DND-41 (cell line): ENCODE measurements at regions not wholly inside any gene's neighbourhood (a gene's known extent, or its start where the extent isn't known, plus 50 kb on each side); places are given as distances from the start of the nearest gene placed in this dataset.

Source experiments
- ATAC-seq: fragments of 200-7000 bp; cut with Tn5 transposase; 3 replicates; pipeline ENCODE4 v1.9.1; 2021; ENCODE audit warnings: low read depth; ENCODE audit not compliant: insufficient read depth
- DNase-seq: peaks from one replicate; pipeline ENCODE4 v3.0.0-alpha.2; 2020
- H2AFZ ChIP-seq: 2 replicates; pipeline ENCODE4 v1.6.0; 2012; ENCODE audit warnings: low read depth, low read length
- H3K27ac ChIP-seq: 2 replicates; pipeline ENCODE4 v1.5.1; 2012; ENCODE audit warnings: low read length, inconsistent platforms
- H3K27me3 ChIP-seq: fragments of 200-600 bp; sonication (generic); 2 replicates; pipeline ENCODE4 v1.6.0; 2012; ENCODE audit warnings: low read length, mild to moderate bottlenecking, inconsistent platforms; ENCODE audit not compliant: insufficient read depth, poor library complexity
- H3K36me3 ChIP-seq: 2 replicates; pipeline ENCODE4 v1.5.1; 2012; ENCODE audit warnings: low read length, inconsistent platforms; ENCODE audit not compliant: insufficient read depth
- H3K4me1 ChIP-seq: 2 replicates; pipeline ENCODE4 v1.5.1; 2012; ENCODE audit warnings: mild to moderate bottlenecking, low read length; ENCODE audit not compliant: insufficient read depth
- H3K4me2 ChIP-seq: 2 replicates; pipeline ENCODE4 v1.6.0; 2012; ENCODE audit warnings: mild to moderate bottlenecking, moderate library complexity, low read length, inconsistent platforms; ENCODE audit not compliant: insufficient read depth
- H3K4me3 ChIP-seq, 2 experiments: fragments of 200-600 bp in 1 of 2; shearing (Covaris generic) in 1 of 2; 2 replicates each; pipeline ENCODE4 v1.5.1; 2012 to 2016; ENCODE audit warnings: inconsistent platforms in 2 of 2, low read length in 2 of 2, mild to moderate bottlenecking in 2 of 2, low read depth in 1 of 2, moderate library complexity in 1 of 2
- H3K79me2 ChIP-seq: 2 replicates; pipeline ENCODE4 v1.6.0; 2012; ENCODE audit warnings: low read length, inconsistent platforms; ENCODE audit not compliant: insufficient read depth
- H3K9ac ChIP-seq: 2 replicates; pipeline ENCODE4 v1.6.0; 2012; ENCODE audit warnings: low read depth, mild to moderate bottlenecking, inconsistent platforms, low read length, moderate library complexity
- H3K9me3 ChIP-seq: 2 replicates; pipeline ENCODE4 v1.5.1; 2012; ENCODE audit warnings: low read length, moderate library complexity, mild to moderate bottlenecking, inconsistent platforms; ENCODE audit not compliant: insufficient read depth, severe bottlenecking
- H4K20me1 ChIP-seq: 2 replicates; pipeline ENCODE4 v1.6.0; 2012; ENCODE audit warnings: low read length; ENCODE audit not compliant: insufficient read depth
- EZH2 ChIP-seq: IDR thresholded peaks from 3 replicates; pipeline ENCODE4 v1.6.1; 2012; ENCODE audit warnings: borderline replicate concordance, low read depth, mild to moderate bottlenecking, moderate library complexity, low read length, inconsistent platforms; ENCODE audit not compliant: severe bottlenecking
- TF ChIP-seq, protein P1 (sequence below): IDR thresholded peaks from 2 replicates; pipeline ENCODE4 v1.5.1; 2012; ENCODE audit warnings: borderline replicate concordance, low read length, moderate library complexity, mild to moderate bottlenecking; ENCODE audit not compliant: poor library complexity, severe bottlenecking; ENCODE audit errors: extremely low read depth

DNA sequence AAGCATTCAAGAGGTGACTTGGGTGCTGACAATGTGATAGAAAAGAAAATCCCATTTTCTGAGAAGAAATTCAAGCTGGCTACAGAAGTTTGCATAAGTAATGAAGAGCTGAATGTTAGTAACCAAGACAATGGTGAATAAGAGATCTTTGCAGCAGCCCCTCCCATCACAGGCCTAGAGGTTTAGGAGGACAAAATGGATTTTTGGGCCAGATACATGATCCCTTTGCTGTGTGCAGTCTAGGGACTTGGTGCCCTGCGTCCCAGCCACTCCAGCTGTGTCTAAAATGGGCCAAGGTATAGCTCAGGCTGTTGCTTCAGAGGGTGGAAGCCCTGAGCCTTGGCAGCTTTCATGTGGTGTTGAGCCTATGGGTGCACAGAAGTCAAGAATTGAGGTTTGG is 107.0 kb upstream of the EPHA5 start:
- H3K36me3 ChIP-seq: no peaks in the 10 kb centered on the region
- H3K27ac ChIP-seq: no peak overlapping the region
- H3K4me3 ChIP-seq: no peak overlapping the region
- H4K20me1 ChIP-seq: no peaks in the 10 kb centered on the region
- H3K27me3 ChIP-seq: no peaks in the 10 kb centered on the region
- peaks cover 21% of the 10 kb centered on the region for H3K9me3 ChIP-seq
- ATAC-seq: no peak
- no peak overlapping the region for H3K9ac ChIP-seq
- no peaks in the 10 kb centered on the region for H3K79me2 ChIP-seq
- no peak overlapping the region for H3K4me2 ChIP-seq
- H2AFZ ChIP-seq: no peak overlapping the region
- TF ChIP-seq EZH2: no peak
- TF ChIP-seq, protein P1, sequence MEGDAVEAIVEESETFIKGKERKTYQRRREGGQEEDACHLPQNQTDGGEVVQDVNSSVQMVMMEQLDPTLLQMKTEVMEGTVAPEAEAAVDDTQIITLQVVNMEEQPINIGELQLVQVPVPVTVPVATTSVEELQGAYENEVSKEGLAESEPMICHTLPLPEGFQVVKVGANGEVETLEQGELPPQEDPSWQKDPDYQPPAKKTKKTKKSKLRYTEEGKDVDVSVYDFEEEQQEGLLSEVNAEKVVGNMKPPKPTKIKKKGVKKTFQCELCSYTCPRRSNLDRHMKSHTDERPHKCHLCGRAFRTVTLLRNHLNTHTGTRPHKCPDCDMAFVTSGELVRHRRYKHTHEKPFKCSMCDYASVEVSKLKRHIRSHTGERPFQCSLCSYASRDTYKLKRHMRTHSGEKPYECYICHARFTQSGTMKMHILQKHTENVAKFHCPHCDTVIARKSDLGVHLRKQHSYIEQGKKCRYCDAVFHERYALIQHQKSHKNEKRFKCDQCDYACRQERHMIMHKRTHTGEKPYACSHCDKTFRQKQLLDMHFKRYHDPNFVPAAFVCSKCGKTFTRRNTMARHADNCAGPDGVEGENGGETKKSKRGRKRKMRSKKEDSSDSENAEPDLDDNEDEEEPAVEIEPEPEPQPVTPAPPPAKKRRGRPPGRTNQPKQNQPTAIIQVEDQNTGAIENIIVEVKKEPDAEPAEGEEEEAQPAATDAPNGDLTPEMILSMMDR: no peak
- DNase-seq: no peak
- H3K4me1 ChIP-seq: no peaks in the 10 kb centered on the region

DNA sequence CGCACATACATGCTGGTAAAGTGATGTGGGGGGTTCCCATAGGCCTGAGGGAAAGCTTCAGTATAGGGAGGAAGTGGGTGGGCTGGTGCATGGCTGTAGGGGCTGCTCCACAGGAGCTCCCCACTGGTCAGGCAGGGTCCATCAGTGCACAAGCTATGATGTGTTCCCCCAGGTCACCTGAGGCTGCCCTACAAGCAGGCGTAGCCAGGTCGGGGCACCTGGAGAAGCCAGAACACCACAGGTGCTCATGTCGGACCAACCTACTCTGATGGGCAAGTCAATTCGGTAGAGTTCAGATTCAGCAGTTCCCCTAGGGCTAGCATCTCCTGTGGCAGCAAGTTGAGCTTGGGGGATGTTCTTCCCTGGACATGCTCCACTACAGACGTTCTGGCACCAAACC is 103.3 kb upstream of the EPHA5 start:
- Histone ChIP-seq H3K36me3 (no peaks in the 10 kb centered on the region), H3K27me3 (no peaks in the 10 kb centered on the region), H3K9me3 (peaks cover 27% of the 10 kb centered on the region), H4K20me1 (no peaks in the 10 kb centered on the region), H2AFZ (no peak overlapping the region), H3K4me3 (no peak overlapping the region), H3K27ac (no peak overlapping the region), H3K79me2 (no peaks in the 10 kb centered on the region), H3K9ac (no peak overlapping the region), H3K4me2 (no peak overlapping the region), H3K4me1 (no peaks in the 10 kb centered on the region)
- TF ChIP-seq, protein P1: no peak
- no peak for TF ChIP-seq EZH2
- DNase-seq: no peak
- ATAC-seq: no peak; the same call in 2 of the 3 replicates

GRCh38 chr4:65747386-65747785 is 77.1 kb upstream of the EPHA5 start:
- TF ChIP-seq, protein P1: no peak
- TF ChIP-seq EZH2: no peak
- H3K4me3 ChIP-seq: no peak overlapping the region
- no peak for ATAC-seq
- no peaks in the 10 kb centered on the region for H4K20me1 ChIP-seq
- H3K79me2 ChIP-seq: no peaks in the 10 kb centered on the region
- H3K36me3 ChIP-seq: no peaks in the 10 kb centered on the region
- H3K9me3 ChIP-seq: no peaks in the 10 kb centered on the region
- no peaks in the 10 kb centered on the region for H3K27me3 ChIP-seq
- no peak overlapping the region for H3K9ac ChIP-seq
- DNase-seq: no peak
- no peak overlapping the region for H2AFZ ChIP-seq
- no peak overlapping the region for H3K4me2 ChIP-seq
- H3K27ac ChIP-seq: no peak overlapping the region
- no peaks in the 10 kb centered on the region for H3K4me1 ChIP-seq

DNA sequence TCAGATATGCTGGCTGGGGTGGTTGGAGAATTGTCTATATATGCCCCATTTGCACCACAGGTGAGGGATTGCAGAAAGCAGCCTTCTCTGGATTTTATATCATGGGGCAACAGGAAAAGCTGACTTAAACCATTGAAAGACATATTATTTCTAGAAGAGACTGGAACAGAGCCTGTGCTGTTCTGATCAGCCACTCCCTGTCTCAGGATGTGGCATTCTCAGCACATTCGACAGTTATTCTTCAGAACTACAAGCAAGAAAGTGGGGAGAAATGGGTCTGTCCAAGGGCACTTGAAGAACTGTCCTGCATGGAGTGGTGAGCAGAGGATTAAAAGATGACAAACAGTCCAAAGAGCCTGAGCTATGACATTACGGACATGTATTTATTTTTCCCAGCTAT is 67.8 kb upstream of the EPHA5 start:
- DNase-seq (peak; percentile 66), ATAC-seq (peak; percentile 66)
- Histone ChIP-seq H3K9me3 (no peaks in the 10 kb centered on the region), H3K36me3 (no peaks in the 10 kb centered on the region), H2AFZ (peak overlapping the region; percentile 58), H3K4me2 (peak overlapping the region; percentile 62), H3K79me2 (0 out of 2 replicates have a peak, but pooled peaks cover 2% of the 10 kb centered on the region), H3K27ac (peak overlapping the region; percentile 94), H4K20me1 (no peaks in the 10 kb centered on the region), H3K4me3 (peak overlapping the region in 1 of 2 experiments; percentile 47; a peak in 2 of 4 replicates), H3K9ac (peak overlapping the region; percentile 54), H3K27me3 (no peaks in the 10 kb centered on the region), H3K4me1 (peaks cover 64% of the 10 kb centered on the region)
- no peak for TF ChIP-seq EZH2
- TF ChIP-seq, protein P1: no peak
